ENCODE measurements at regions not wholly inside any gene's neighbourhood (a gene's known extent, or its start where the extent isn't known, plus 50 kb on each side); places are given as distances from the start of the nearest gene placed in this dataset.

DNA sequence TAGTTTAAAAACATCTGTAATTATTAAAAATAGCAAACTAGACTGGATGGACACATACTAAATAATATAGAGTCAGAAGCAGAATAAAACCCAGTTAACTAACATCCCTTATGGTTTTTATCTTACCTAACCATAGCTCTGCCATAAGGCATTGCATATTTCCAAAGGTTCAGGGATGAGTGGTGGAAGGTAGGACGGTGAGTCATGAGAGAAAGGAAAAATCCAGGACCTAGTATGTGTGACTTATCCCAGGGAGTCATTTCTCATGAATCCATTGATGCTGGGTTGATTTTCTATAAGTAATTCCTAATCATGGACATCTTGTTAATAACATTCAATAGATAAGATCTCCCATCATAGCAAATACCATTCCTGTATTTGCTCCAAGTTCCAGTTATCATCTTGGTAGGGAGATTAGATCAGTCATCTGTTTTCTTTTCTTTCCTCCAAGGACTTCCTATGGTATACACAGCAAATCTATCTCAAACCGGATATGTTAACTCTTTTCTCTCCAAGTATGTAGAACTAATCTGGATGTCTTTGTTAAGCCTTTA, 490.7 kb upstream of the B3GALT2 start:
- Histone ChIP-seq H3K9me3 (ENCODE audit: control insufficient read depth in 4 of 4, insufficient read depth in 3 of 4, low read length in 3 of 4) (no peaks in the 10 kb centered on the region), H3K4me3 (no peak overlapping the region), H3K36me3 (ENCODE audit: control insufficient read depth in 4 of 4, insufficient read depth in 4 of 4, low read length in 4 of 4) (no peaks in the 10 kb centered on the region), H3K27me3 (ENCODE audit: control insufficient read depth in 3 of 3, insufficient read depth in 3 of 3, low read length in 2 of 3) (no peaks in the 10 kb centered on the region), H3K27ac (ENCODE audit: low read depth in 1 of 2, low read length in 1 of 2) (no peak overlapping the region), H3K9ac (ENCODE audit: insufficient read depth in 1 of 2, low read length in 2 of 2) (no peak overlapping the region), H3K4me1 (ENCODE audit: control insufficient read depth in 5 of 5, insufficient read depth in 5 of 5, low read length in 5 of 5) (peaks cover 0 to 5% (median 0%) of the 10 kb centered on the region in 5 donors)
- no peak for DNase-seq
- 63 to 75% methylated on average over 2 of the region's 2 CpGs for WGBS, 2 donors
- ATAC-seq (ENCODE audit: insufficient read depth, low FRiP score): no peak
- TF ChIP-seq, protein P1, sequence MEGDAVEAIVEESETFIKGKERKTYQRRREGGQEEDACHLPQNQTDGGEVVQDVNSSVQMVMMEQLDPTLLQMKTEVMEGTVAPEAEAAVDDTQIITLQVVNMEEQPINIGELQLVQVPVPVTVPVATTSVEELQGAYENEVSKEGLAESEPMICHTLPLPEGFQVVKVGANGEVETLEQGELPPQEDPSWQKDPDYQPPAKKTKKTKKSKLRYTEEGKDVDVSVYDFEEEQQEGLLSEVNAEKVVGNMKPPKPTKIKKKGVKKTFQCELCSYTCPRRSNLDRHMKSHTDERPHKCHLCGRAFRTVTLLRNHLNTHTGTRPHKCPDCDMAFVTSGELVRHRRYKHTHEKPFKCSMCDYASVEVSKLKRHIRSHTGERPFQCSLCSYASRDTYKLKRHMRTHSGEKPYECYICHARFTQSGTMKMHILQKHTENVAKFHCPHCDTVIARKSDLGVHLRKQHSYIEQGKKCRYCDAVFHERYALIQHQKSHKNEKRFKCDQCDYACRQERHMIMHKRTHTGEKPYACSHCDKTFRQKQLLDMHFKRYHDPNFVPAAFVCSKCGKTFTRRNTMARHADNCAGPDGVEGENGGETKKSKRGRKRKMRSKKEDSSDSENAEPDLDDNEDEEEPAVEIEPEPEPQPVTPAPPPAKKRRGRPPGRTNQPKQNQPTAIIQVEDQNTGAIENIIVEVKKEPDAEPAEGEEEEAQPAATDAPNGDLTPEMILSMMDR (IDR thresholded peaks at IDR 0.05; ENCODE audit: control extremely low read depth, extremely low read depth): no peak

DNA sequence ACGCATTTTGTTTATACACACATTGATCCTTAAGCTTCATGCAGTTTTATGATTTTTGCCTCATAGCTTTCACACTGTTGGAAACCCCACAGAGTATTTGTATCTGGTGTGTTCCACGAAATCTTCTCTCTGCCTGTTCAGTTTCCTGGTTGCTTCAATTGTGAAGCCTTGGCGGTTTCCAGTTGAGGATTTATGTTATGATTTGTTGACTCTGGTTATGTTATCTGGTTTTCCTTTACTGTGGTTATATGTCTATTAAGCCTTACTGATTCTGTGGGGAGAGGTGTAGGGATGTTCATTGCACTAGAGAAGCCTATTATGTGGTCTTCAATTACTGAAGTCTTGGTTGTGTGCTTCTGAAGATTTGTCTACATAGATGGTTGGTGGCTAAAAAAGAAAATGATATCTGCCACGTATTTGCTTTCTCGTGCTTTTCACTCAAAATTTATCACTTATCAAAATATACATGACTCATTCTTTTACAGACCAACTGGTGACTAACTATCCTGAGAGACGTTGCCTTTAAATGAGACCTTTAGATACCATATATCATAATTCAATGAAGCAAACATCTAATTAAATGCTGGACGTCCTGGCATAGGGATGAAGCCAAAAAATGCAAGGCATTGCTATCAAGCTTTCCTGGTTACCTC, 488.0 kb upstream of the B3GALT2 start:
- DNase-seq: no peak
- ATAC-seq (ENCODE audit: insufficient read depth, low FRiP score): no peak
- TF ChIP-seq, protein P1 (IDR thresholded peaks at IDR 0.05; ENCODE audit: control extremely low read depth, extremely low read depth): no peak
- no peaks in the 10 kb centered on the region for H3K36me3 ChIP-seq (ENCODE audit: control insufficient read depth in 4 of 4, insufficient read depth in 4 of 4, low read length in 4 of 4)
- H3K27me3 ChIP-seq (ENCODE audit: control insufficient read depth in 3 of 3, insufficient read depth in 3 of 3, low read length in 2 of 3): no peaks in the 10 kb centered on the region
- no peak overlapping the region for H3K4me3 ChIP-seq
- no peak overlapping the region for H3K27ac ChIP-seq (ENCODE audit: low read depth in 1 of 2, low read length in 1 of 2)
- H3K9me3 ChIP-seq (ENCODE audit: control insufficient read depth in 4 of 4, insufficient read depth in 3 of 4, low read length in 3 of 4): no peaks in the 10 kb centered on the region
- H3K9ac ChIP-seq (ENCODE audit: insufficient read depth in 1 of 2, low read length in 2 of 2): no peak overlapping the region
- 74 to 80% methylated on average over 7 of the region's 7 CpGs for WGBS, 2 donors
- H3K4me1 ChIP-seq (ENCODE audit: control insufficient read depth in 5 of 5, insufficient read depth in 5 of 5, low read length in 5 of 5): peaks cover 0 to 3% (median 0%) of the 10 kb centered on the region in 5 donors

DNA sequence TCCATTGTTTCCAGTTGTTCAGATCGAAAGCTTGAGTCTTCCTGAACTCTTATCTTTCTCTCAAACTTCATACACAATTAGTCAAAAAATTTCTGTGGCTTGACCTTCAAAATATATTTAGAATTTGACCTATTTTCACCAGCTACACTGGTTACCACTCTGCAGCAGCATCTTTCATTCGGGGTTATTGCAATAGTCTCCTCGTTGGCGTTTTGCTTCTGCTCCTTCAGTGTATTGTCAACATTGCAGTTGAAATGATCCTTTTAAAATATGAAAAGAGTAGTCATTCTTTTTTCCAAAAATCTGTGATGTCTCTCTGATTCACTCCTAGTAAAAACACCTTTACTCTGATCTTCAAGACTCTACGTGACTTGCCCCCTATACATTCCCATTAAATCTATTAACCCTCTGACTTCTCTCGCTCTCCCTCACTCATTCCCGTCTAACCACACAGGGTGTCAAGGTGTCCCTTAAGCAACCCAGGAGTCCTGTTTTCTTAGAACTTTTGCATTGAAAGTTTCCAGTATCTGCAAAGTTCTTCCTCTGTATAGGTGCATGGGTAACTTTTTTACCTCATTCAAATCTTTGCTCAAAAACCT, 480.2 kb upstream of the B3GALT2 start:
- TF ChIP-seq, protein P1 (IDR thresholded peaks at IDR 0.05; ENCODE audit: control extremely low read depth, extremely low read depth): no peak
- ATAC-seq (ENCODE audit: insufficient read depth, low FRiP score) (no peak), DNase-seq (no peak)
- Histone ChIP-seq H3K9me3 (ENCODE audit: control insufficient read depth in 4 of 4, insufficient read depth in 3 of 4, low read length in 3 of 4) (no peaks in the 10 kb centered on the region), H3K36me3 (ENCODE audit: control insufficient read depth in 4 of 4, insufficient read depth in 4 of 4, low read length in 4 of 4) (no peaks in the 10 kb centered on the region), H3K4me3 (no peak overlapping the region), H3K27me3 (ENCODE audit: control insufficient read depth in 3 of 3, insufficient read depth in 3 of 3, low read length in 2 of 3) (no peaks in the 10 kb centered on the region), H3K4me1 (ENCODE audit: control insufficient read depth in 5 of 5, insufficient read depth in 5 of 5, low read length in 5 of 5) (peaks cover 0 to 2% (median 0%) of the 10 kb centered on the region in 5 donors), H3K9ac (ENCODE audit: insufficient read depth in 1 of 2, low read length in 2 of 2) (no peak overlapping the region), H3K27ac (ENCODE audit: low read depth in 1 of 2, low read length in 1 of 2) (no peak overlapping the region)
- 88 to 91% methylated on average over 7 of the region's 7 CpGs for WGBS, 2 donors

All from lung (tissue), 11 donors.